Medulla oblongata (tissue), 1 donor: ENCODE measurements at regions not wholly inside any gene's neighbourhood (a gene's known extent, or its start where the extent isn't known, plus 50 kb on each side); places are given as distances from the start of the nearest gene placed in this dataset.
A peak's percentile ranks its signal among the peaks of the same experiment; 100 is the strongest.

Experiments used
- DNase-seq: peaks from one replicate; pipeline ENCODE4 v3.0.0-alpha.2; 2015; ENCODE audit errors: extremely low spot score

DNA sequence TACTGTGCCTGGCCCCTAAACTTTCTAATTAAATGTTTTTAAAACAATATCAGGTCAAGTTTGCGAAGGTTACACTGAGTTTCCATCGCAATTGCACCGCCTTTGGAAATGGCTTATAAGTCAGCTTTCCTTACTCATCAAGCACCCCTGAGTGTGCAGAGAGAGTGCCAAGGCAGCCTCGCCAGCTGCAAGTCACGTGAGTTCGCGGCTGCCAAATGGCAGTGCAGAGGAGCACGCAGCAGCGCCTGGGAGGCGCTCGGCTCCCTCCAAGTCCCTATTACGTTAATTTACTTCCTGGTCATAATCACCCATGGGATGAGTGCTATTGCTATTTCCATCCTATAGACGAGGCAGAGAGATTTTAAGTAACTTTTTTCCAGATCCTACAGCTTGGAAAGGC is 319.6 kb downstream of the TEX29 start:
- no peak for DNase-seq

DNA sequence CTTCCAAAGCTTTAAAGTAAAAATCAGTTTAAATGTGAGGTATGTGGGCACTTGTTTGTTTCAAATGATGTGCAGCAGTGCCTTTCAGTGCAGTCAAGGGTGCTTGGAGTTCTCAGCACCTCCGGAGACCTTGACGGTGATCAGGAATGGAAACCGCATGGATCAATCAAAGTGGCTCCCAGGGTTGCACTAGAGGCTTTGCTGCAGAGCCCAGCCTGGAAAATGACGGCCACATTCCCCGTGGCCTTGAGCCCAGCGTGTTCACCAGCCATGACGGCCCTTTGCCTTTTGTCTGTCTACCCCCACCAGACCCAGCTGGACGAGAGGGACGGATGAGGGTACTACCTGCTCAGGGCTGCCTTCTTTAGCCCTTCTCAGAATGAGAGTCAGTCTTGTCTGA is 320.0 kb downstream of the TEX29 start:
- DNase-seq = no peak

- no peak for DNase-seq
Measured at GRCh38 chr13:111642156-111642767, 321.8 kb downstream of the TEX29 start.

- no peak for DNase-seq
Measured at GRCh38 chr13:111644750-111645149, 324.3 kb downstream of the TEX29 start.

GRCh38 chr13:111645198-111645597 is 324.8 kb downstream of the TEX29 start:
- DNase-seq = no peak

DNA sequence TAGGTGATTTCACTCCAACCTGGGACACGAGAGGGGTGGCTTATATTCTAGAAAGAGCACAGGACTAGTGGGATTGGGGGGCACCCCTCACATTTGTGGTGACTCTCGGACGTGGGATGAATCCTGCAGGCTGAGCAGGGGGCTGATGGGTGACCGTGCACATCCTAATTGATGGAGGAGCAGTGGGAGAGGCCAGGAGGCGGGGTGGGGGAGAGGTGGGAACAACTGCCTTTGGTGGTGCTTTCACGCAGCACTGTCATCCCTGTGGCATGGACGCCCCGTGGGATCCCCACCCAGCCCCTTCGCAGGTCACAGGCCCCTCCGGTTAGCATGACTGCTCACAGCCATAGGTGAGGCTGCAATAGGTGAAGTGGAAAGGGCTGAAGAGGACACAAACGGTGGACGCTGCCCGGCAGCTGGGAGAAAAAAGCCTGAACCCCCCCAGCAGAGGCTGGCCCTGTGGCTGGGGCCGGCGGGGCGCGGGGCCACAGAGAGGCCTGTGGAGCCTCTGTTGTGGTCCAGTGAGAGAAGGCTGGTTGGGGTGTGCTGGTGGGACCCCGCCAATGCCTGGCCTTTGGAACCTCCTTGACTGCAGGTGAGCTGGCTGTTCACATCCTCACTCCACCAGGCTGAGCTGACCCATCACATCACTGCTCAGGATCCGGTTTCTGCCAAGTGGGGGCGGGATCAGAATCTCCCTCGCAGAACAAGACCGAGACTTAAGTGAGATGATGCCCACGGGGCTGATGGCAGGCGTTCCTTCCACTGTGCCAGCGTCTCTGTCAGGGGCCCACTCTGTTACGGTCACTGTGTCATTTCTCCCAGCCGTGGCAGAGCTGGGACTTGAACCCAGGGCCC is 325.4 kb downstream of the TEX29 start:
- DNase-seq = no peak

DNA sequence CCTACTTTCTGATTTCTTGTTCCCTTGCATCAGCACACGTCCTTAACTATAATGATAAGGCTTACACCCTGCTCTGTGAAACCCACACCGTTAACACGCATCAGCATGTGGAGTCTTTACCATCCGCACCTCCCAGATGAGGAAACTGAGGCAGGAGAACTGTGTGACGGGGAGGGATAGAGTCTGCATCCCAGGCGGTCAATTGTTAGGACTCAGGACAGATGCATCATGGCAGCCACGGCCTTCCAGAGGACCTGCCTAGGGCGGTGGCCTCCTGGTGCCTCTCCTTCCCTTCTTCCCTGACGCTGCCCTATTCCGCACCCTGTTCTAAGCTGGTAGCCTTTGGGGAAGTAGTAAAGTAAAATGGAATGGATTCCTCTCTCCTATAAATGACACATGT is 326.0 kb downstream of the TEX29 start:
- no peak for DNase-seq

- no peak for DNase-seq
Measured at GRCh38 chr13:111648885-111649284, 328.4 kb downstream of the TEX29 start.

DNA sequence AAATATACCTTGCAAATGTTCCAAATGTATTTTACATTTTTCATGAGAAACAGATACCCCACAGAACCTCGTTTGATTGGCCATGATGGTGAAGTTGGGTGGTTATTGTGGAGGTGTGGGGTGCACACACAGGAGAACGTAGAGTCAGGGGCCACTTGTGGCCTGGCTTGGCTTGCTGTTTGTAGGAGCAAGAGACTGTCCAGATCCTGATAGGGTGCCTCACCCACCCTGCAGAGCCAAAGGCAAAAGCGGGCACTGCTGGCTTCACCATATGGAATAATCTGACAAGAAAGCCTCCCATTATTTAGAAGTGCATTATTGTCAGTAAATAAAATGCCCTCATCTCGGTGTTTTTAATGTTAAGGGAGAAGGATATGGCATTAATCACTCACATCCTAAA is 330.2 kb downstream of the TEX29 start:
- no peak for DNase-seq

DNA sequence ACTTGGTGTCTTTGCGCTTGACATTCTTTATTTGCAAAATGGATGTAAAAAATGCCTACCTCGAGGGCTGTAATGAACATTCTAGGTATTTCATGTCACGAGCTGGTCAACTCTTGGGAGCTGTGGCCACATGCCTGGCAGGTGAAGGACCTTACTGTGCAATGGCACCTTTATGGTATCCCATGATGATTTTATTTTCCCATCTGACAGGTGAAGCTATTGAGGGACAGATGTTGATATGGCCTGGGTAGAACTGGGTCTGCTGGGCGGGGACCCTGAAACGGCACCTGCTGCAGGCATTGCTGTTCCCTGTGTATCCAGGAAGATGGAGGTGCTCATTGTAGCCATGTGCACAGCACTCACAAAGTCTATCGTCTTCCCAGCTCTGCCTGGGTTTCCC is 332.2 kb downstream of the TEX29 start:
- DNase-seq = no peak

GRCh38 chr13:111654531-111654930 is 334.1 kb downstream of the TEX29 start:
- DNase-seq = no peak

DNA sequence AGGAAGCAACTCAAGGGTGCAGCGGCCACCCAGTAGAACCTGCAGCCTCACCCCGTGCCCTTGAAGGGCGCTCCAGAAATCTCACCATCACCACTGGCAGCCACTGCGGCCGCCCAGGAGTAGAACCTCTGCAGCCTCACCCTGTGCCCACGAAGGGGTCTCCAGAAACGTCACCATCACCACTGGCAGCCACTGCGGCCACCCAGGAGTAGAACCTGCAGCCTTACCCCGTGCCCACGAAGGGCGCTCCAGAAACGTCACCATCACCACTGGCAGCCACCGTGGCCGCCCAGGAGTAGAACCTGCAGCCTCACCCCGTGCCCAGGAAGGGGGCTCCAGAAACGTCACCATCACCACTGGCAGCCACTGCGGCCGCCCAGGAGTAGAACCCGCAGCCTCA is 336.0 kb downstream of the TEX29 start:
- DNase-seq = no peak

- no peak for DNase-seq
Measured at GRCh38 chr13:111657013-111657412, 336.6 kb downstream of the TEX29 start.

DNA sequence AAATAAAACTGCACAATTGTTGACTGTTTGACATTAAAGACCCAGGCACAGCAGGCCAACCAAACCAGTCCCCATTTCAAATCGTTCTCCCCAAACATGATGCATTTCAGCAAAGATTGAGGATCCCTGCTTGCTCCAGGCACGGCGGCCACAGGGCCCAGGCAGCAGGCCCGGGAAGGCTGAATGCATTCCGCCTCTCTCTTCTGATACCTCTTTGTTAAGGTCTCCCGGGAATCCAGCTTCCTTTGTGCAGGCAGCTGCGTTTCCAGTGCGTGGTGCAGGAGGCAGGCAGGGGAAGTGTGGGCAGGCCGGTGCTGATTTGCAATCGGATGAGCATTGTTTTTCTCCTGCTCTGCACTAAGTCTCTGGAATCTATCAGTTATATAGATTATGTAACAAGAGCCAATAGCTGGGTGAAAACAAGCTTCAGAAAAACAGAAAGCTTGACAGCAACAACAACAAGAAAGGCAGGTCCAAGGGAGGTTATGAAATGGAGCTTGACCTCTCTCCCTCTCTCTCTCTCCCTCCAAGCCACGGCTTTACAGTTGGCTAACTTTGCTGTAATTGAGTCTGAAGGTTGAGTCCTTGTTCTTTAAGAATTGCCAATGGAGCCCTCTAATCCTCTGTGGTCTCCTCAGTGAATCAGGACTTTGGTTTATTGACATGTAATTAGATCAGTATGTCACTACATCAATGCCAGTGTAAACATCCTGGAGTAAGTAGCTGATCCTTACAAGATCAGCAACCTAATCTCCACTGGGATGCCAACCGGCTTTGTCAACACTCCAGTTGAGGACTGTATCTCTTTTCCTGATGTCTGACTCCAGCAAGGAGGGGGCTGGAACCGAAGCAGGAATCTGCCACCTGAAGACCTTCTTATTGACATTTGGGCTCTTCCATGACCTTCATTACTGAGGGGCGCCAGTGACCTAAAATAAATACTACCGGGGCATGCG is 338.0 kb downstream of the TEX29 start:
- DNase-seq = peak; percentile 46

DNA sequence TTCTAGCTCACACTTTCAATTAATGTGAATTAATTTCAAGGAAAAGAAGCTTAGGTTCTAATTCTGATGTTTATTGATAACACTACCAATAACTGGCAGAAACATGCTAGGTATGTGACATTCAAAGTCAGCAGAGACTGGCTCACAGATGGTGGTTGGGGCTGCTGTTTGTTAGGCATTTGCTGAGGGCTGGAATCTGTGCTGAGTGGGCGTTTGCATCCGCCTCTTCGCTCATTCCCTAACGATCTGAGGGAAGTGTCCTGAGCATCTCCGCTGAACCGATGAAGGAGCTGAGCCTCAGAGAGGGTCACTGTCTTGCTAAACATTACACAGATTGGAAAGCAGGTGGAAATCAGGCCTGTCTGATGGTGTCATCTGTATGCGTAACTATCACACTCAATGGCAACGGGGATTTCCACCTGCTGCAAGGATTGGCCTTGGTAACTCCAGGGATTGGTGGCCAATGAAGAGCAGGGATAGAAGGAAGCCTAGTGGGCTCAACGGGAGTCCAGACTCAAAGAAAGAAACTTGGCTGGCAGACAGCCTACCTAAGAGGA is 338.9 kb downstream of the TEX29 start:
- DNase-seq = no peak

GRCh38 chr13:111659842-111660241 is 339.4 kb downstream of the TEX29 start:
- DNase-seq = peak; percentile 11

- DNase-seq = no peak
Measured at GRCh38 chr13:111661052-111661451, 340.6 kb downstream of the TEX29 start.

DNA sequence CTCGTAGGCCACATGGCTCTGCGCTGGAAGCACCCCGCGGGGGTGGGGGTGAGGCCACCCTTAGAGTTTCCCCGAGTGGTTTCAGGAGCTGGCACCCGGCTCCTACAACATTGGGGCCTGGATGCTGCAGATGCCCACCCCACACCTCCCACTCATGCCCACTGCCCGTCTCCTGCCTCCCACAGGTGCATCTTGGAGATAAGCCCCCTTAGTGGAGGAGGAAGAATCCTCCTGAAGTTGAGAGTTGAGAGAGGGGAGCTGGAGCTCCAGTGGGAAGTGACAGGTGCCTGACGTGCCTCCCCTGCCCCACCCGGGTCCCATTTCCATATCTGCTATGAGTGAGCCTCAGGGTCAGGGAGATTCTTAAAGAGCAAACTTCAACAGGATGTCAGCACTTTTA is 341.3 kb downstream of the TEX29 start:
- no peak for DNase-seq

- DNase-seq = no peak
Measured at GRCh38 chr13:111662451-111662850, 342.0 kb downstream of the TEX29 start.

DNA sequence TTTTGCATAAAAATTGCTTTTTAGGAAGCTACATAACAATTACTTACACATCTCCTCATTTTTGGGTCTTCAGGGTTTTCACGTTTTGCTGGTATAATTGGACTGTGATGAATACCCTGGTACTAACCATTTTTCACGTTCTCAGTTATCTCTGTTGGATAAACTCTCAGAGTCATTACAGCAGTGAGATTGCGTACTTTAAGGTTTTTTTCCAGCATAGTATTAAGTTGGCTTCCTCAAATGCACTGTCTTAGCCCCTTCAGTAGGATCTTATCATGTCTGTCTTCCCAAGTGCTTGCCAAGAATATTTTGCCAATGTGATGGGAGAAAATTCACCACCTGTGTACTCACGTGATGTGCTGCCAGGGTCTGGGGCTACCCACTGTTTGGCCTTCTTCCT is 342.5 kb downstream of the TEX29 start:
- DNase-seq = no peak

- no peak for DNase-seq
Measured at GRCh38 chr13:111663505-111663904, 343.1 kb downstream of the TEX29 start.

GRCh38 chr13:111663953-111664421 is 343.5 kb downstream of the TEX29 start:
- DNase-seq = no peak
